Fibroblast of lung (primary cell): ENCODE measurements at regions not wholly inside any gene's neighbourhood (a gene's known extent, or its start where the extent isn't known, plus 50 kb on each side); places are given as distances from the start of the nearest gene placed in this dataset.

ENCODE experiments used
- CTCF ChIP-seq, 2 donors: IDR thresholded peaks in 1 of 2; conservative IDR thresholded peaks in 1 of 2; 1 replicate in 1 of 2; 2 replicates in 1 of 2; pipeline ENCODE4 v1.5.1; 2011 to 2012; ENCODE audit warnings: low read length in 2 of 2, control low read depth in 1 of 2, inconsistent platforms in 1 of 2, low read depth in 1 of 2, mild to moderate bottlenecking in 1 of 2
- EZH2 ChIP-seq: IDR thresholded peaks from 2 replicates; pipeline ENCODE4 v1.5.1; 2012; ENCODE audit warnings: low read length, control low read depth, mild to moderate bottlenecking; ENCODE audit errors: missing control alignments

- TF ChIP-seq CTCF (conservative IDR thresholded peaks at IDR 0.05 in 1 of 2, IDR thresholded peaks at IDR 0.05 in 1 of 2; ENCODE audit: low read depth in 1 of 2, low read length in 2 of 2) = no peak
- TF ChIP-seq EZH2 = no peak
Observed at GRCh38 chr2:9752441-9753275, 90.6 kb upstream of the TAF1B start.
